HAP-1 (cell line): ENCODE measurements at regions not wholly inside any gene's neighbourhood (a gene's known extent, or its start where the extent isn't known, plus 50 kb on each side); places are given as distances from the start of the nearest gene placed in this dataset.
"Not testable (repeated sequence)": the region's sequence is repeated elsewhere in the genome, so short reads cannot be mapped to it uniquely, and the experiment has no call there.

Source experiments
- DNase-seq, 2 experiments: peaks; one replicate each; pipeline ENCODE4 v3.0.0-alpha.2; 2016 to 2020; ENCODE audit warnings: low spot score in 2 of 2
- H3K27me3 ChIP-seq: fragments of 250-450 bp; sonication (Bioruptor Pico); 2 replicates; pipeline ENCODE4 v1.5.1; 2020; ENCODE audit warnings: low read depth, mild to moderate bottlenecking, moderate library complexity
- H3K36me3 ChIP-seq: fragments of 250-450 bp; sonication (Bioruptor Pico); replicated peaks from 2 replicates; pipeline ENCODE4 v1.5.1; 2020; ENCODE audit warnings: mild to moderate bottlenecking
- H3K4me1 ChIP-seq: fragments of 250-450 bp; sonication (Bioruptor Pico); 2 replicates; pipeline ENCODE4 v1.5.1; 2020; ENCODE audit warnings: mild to moderate bottlenecking
- H3K4me3 ChIP-seq: fragments of 250-450 bp; sonication (Bioruptor Pico); 2 replicates; pipeline ENCODE4 v1.5.1; 2020; ENCODE audit warnings: mild to moderate bottlenecking, moderate library complexity
- H3K9me3 ChIP-seq: fragments of 250-450 bp; sonication (Bioruptor Pico); 2 replicates; pipeline ENCODE4 v1.5.1; 2020; ENCODE audit warnings: mild to moderate bottlenecking, moderate library complexity
- in situ Hi-C: fragments of 300-500 bp; cut with MboI; formaldehyde crosslinking; loops from 3 replicates; pipeline ENCODE4 v1.14.3; 2020; ENCODE audit warnings: low sequenced_read_pairs, inconsistent platforms, mixed read lengths

- H3K9me3 ChIP-seq: no peaks in the 10 kb centered on the region
- in situ Hi-C loops: no loop called here
- 0 out of 2 replicates have a peak, but pooled peaks cover 3% of the 10 kb centered on the region for H3K27me3 ChIP-seq
These were observed 254.1 kb upstream of the KLF3 start for GRCh38 chr4:38409852-38410251.

DNA sequence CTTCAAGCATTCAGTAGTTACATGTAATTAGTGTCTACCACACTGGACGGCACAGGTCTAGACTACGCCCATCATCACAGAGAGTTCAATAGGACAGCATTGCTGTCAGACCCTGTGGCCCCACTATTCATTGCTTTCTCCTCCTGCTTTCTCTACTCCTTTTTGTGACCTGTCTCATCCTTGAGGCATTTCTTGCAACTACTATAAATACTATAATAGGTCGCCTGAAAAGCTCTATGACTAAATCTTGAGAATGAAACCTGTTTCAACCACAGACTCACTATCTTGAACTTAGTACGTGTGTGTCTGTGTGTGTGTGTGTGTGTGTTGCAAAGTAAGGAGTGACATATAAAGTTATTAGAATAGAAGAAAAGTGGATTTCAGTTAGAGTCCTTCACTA, 252.9 kb upstream of the KLF3 start:
- in situ Hi-C loops: no loop called here
- no peak for DNase-seq
- no peak overlapping the region for H3K4me3 ChIP-seq
- no peaks in the 10 kb centered on the region for H3K4me1 ChIP-seq
- H3K36me3 ChIP-seq: no peaks in the 10 kb centered on the region
- H3K27me3 ChIP-seq: 0 out of 2 replicates have a peak, but pooled peaks cover 3% of the 10 kb centered on the region
- no peaks in the 10 kb centered on the region for H3K9me3 ChIP-seq

More at GRCh38 chr4:38409852-38410251, 254.1 kb upstream of the KLF3 start:
- Histone ChIP-seq H3K4me1 (no peaks in the 10 kb centered on the region), H3K36me3 (no peaks in the 10 kb centered on the region), H3K4me3 (no peak overlapping the region)
- no peak for DNase-seq

GRCh38 chr4:38411981-38412536, 251.9 kb upstream of the KLF3 start:
- Histone ChIP-seq H3K9me3 (no peaks in the 10 kb centered on the region), H3K4me3 (no peak overlapping the region), H3K36me3 (no peaks in the 10 kb centered on the region), H3K27me3 (0 out of 2 replicates have a peak, but pooled peaks cover 3% of the 10 kb centered on the region), H3K4me1 (no peaks in the 10 kb centered on the region)
- in situ Hi-C loops: no loop called here
- no peak for DNase-seq

DNA sequence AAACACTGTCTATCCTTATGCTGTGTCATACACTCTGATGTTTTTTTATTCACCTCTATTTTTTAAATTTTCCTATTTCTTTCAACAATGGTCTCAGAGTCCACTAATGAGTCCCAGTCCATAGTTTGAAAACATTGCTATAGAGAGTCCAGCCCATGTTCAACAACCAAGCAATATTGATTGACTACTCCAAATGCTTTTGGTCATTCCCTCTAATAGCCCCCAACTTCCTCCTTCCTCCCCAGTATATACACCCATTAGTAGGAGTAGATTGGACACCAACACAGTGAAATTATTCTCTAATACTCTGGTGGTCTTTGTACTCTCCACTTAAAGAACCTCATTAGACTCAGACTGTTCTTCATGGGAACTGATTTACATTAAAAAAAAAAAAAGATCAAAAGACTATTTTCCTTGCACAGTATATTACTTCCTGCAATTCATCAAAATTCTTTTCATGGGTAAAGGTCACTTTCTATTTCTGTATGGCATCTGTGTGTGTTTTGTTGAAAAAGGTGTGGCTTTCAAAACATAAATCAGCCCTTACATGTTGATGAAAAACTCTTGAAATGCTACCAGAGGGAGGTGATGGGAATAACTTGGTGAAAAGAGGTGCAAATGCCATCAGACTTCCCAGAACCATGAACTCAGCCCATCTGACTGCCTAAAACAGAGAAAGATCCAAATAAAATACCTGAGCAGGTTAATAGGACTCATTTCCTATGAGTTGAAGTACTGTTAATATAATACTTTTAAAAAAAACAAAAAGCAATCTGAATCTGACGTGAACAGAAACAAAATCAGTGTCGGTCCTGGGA, 250.3 kb upstream of the KLF3 start:
- Histone ChIP-seq H3K27me3 (0 out of 2 replicates have a peak, but pooled peaks cover 3% of the 10 kb centered on the region), H3K4me1 (no peaks in the 10 kb centered on the region), H3K9me3 (no peaks in the 10 kb centered on the region), H3K36me3 (no peaks in the 10 kb centered on the region), H3K4me3 (no peak overlapping the region)
- in situ Hi-C loops: no loop called here
- no peak for DNase-seq

GRCh38 chr4:38414410-38414809, 249.6 kb upstream of the KLF3 start:
- Histone ChIP-seq H3K27me3 (0 out of 2 replicates have a peak, but pooled peaks cover 3% of the 10 kb centered on the region), H3K4me3 (no peak overlapping the region), H3K36me3 (no peaks in the 10 kb centered on the region), H3K9me3 (no peaks in the 10 kb centered on the region), H3K4me1 (no peaks in the 10 kb centered on the region)
- DNase-seq: no peak
- in situ Hi-C loops: no loop called here

DNA sequence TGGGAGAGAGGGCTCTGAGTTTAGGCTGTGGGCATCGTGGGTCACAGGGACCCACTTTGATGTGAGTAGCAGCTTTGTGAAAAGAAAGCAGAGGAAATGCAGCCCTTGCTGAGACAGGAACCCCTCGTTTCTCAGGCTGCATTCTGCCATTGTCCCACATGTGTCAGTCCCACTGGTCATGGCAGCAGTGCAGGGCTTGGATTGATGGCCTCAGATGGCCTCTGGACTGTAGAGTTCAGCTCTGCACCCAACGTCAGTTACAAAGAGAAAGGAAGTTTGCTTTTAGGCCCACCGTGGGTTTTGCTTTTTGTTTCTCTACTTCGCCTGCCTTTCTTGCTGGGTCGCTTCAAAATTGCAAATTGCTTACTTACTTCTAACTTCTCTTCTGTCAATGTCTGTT, 248.3 kb upstream of the KLF3 start:
- Histone ChIP-seq H3K36me3 (no peaks in the 10 kb centered on the region), H3K4me1 (no peaks in the 10 kb centered on the region), H3K4me3 (no peak overlapping the region), H3K27me3 (0 out of 2 replicates have a peak, but pooled peaks cover 3% of the 10 kb centered on the region), H3K9me3 (no peaks in the 10 kb centered on the region)
- in situ Hi-C loops: no loop called here
- no peak for DNase-seq

DNA sequence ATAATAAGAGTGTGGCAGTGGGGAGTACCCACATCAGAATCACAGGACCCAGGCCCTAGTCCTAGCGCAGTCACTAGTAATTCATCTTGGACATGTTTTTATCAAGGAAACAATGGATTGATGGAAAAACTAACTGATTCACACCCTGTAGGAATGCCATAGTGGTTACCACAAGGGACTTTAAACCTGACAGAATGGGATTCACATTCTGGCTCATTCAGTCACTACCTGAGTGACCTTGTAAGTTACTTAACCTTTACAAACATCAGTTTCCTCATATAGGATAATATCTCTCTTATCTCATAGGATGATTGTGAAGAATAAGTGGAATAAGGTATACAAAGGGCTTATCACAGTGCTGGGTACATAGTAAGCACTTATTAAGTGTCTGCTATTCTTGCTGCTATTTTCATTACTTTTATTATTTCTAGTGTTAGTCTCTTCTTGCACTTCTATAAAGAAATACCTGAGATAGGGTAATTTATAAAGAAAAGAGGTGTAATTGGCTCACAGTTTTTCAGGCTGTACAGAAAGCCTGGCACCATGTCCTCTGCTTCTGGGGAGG, 247.5 kb upstream of the KLF3 start:
- no peak for DNase-seq
- H3K4me1 ChIP-seq: no peaks in the 10 kb centered on the region
- in situ Hi-C loops: no loop called here

GRCh38 chr4:38420254-38420653, 243.7 kb upstream of the KLF3 start:
- H3K36me3 ChIP-seq, H3K4me3 ChIP-seq, H3K9me3 ChIP-seq, H3K4me1 ChIP-seq, H3K27me3 ChIP-seq, in situ Hi-C loops, DNase-seq: not testable (repeated sequence)

More for the DNA sequence above, 247.5 kb upstream of the KLF3 start:
- Histone ChIP-seq H3K4me3 (no peak overlapping the region), H3K27me3 (no peaks in the 10 kb centered on the region), H3K9me3 (no peaks in the 10 kb centered on the region), H3K36me3 (no peaks in the 10 kb centered on the region)

GRCh38 chr4:38422850-38423249, 241.1 kb upstream of the KLF3 start:
- Histone ChIP-seq H3K4me3 (no peak overlapping the region), H3K27me3 (no peaks in the 10 kb centered on the region), H3K4me1 (no peaks in the 10 kb centered on the region), H3K9me3 (no peaks in the 10 kb centered on the region), H3K36me3 (no peaks in the 10 kb centered on the region)
- DNase-seq: no peak
- in situ Hi-C loops: no loop called here

DNA sequence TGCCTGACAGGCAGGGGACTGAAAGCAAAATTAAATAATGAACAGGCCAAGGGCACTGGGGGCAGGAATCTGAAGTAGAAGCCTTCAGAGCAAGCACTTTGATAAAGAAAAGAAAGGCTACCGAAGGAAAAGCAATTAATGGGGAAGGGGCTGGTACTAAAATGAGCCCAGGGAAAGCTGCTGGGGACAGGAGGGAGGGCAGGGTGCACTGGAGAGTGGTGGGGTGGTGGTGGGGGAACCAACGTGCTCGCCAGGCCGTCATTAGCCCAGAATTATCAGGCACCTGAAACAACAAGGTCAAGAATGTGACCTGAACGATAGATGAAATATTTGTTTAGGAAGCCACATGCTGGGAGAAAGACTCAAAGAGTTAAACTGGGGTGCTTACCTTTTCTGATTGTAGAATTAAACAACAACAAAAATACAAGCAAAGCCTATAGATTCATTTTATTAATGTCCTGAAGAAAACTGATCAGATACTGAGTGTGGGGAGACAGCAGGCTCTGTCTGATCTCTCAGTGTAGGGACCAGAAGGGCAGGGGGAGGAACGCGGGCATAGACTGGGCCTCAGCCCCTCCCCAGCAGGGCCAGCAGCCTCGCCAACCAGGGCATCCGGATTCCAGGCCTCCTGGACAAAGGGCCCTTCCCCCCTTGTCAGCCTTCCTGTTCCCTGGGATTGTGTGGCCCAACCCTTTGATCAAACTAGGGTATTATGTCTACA, 239.7 kb upstream of the KLF3 start:
- Histone ChIP-seq H3K36me3 (no peaks in the 10 kb centered on the region), H3K9me3 (no peaks in the 10 kb centered on the region), H3K4me1 (no peaks in the 10 kb centered on the region), H3K27me3 (no peaks in the 10 kb centered on the region), H3K4me3 (no peak overlapping the region)
- in situ Hi-C loops: no loop called here
- DNase-seq: no peak

DNA sequence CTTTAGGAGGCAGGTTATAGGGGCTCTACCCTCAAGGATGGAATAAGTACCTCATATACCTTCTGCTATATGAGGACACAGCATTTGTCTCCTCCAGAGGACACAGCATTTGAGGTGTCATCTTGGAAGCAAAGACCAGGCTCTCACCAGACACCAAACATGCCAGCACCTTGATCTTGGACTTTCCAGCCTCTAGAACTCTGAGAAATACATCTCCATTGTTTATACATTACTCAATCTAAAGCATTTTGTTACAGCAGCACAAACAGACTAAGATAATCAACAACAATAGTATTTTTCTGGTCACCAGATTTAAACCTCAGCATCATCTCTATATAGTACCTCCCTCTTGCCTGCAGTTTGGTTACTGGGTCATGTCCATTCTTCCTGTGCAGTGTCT, 237.5 kb upstream of the KLF3 start:
- H3K36me3 ChIP-seq: no peaks in the 10 kb centered on the region
- DNase-seq: no peak
- in situ Hi-C loops: no loop called here

DNA sequence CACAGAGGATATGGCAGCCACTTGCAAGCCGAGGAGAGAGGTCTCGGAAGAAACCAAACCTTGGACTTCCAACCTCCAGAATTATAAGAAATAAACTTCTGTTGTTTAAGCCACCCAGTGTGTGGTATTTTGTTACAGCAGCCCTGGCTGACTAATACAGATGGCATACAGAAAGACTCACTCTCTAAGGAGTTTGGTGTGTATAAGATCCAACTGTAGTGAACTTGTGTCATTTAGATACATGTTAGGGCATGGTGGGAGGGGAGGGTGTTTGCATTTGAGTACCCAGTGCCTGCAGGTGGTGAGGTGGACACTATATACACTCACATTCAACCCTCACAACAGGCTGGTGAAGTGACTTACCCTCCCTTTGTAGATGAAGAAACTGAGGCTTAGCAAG, 233.2 kb upstream of the KLF3 start:
- no peak for DNase-seq
- in situ Hi-C loops: no loop called here
- Histone ChIP-seq H3K4me1 (no peaks in the 10 kb centered on the region), H3K36me3 (no peaks in the 10 kb centered on the region), H3K27me3 (no peaks in the 10 kb centered on the region), H3K9me3 (no peaks in the 10 kb centered on the region; the same call in 1 of the 2 replicates), H3K4me3 (no peak overlapping the region)

More for the DNA sequence above, 237.5 kb upstream of the KLF3 start:
- H3K4me3 ChIP-seq: no peak overlapping the region
- no peaks in the 10 kb centered on the region for H3K27me3 ChIP-seq
- H3K9me3 ChIP-seq: no peaks in the 10 kb centered on the region
- no peaks in the 10 kb centered on the region for H3K4me1 ChIP-seq

- no peaks in the 10 kb centered on the region for H3K9me3 ChIP-seq
- no peaks in the 10 kb centered on the region for H3K36me3 ChIP-seq
- no peak for DNase-seq
- no peaks in the 10 kb centered on the region for H3K4me1 ChIP-seq
- in situ Hi-C loops: no loop called here
- H3K4me3 ChIP-seq: no peak overlapping the region
- H3K27me3 ChIP-seq: no peaks in the 10 kb centered on the region
These were observed 221.8 kb upstream of the KLF3 start for GRCh38 chr4:38442073-38442788.
